Panc1 (cell line): ENCODE measurements at regions not wholly inside any gene's neighbourhood (a gene's known extent, or its start where the extent isn't known, plus 50 kb on each side); places are given as distances from the start of the nearest gene placed in this dataset.
"Not testable (repeated sequence)": the region's sequence is repeated elsewhere in the genome, so short reads cannot be mapped to it uniquely, and the experiment has no call there.

Experiments used
- ATAC-seq: fragments of 200-7000 bp; cut with Tn5 transposase; 2 replicates; pipeline ENCODE4 v1.9.1; 2020; ENCODE audit warnings: mild to moderate bottlenecking, moderate library complexity
- BruUV-seq: library from RNA; stranded (reverse); fragments of 400-500 nt; replicated peaks from 2 replicates; lab custom pipeline; 2021; lab: Mats Ljungman, UMichigan
- CTCF ChIA-PET: fragments of 300-600 bp; sonication (Branson Sonifier 250); formaldehyde crosslinking; loops from one replicate; lab custom pipeline; 2022; ENCODE audit warnings: antibody characterized with exemption; lab: Charles Lee
- POLR2A ChIA-PET: fragments of 300-600 bp; sonication (Branson Sonifier 250); formaldehyde crosslinking; loops from one replicate; lab custom pipeline; 2022; ENCODE audit warnings: antibody characterized with exemption; lab: Charles Lee
- DNase-seq: peaks from one replicate; pipeline ENCODE4 v3.0.0-alpha.2; 2010; ENCODE audit warnings: low read depth, low spot score
- H3K27ac ChIP-seq: 2 replicates; pipeline ENCODE4 v1.5.1; 2011; ENCODE audit warnings: mild to moderate bottlenecking, low read length, inconsistent platforms
- H3K27me3 ChIP-seq: fragments of 200-500 bp; sonication (Bioruptor generic); 2 replicates; pipeline ENCODE4 v1.6.0; 2014; ENCODE audit warnings: low read length, inconsistent platforms; ENCODE audit not compliant: control insufficient read depth, insufficient read depth
- H3K36me3 ChIP-seq: fragments of 200-500 bp; sonication (Bioruptor generic); 2 replicates; pipeline ENCODE4 v1.5.1; 2014; ENCODE audit warnings: inconsistent platforms, mild to moderate bottlenecking, low read length, moderate library complexity; ENCODE audit not compliant: control insufficient read depth, insufficient read depth
- H3K4me1 ChIP-seq: 2 replicates; pipeline ENCODE4 v1.5.1; 2011; ENCODE audit warnings: inconsistent platforms, mild to moderate bottlenecking, low read length, moderate library complexity; ENCODE audit not compliant: control insufficient read depth, insufficient read depth
- H3K4me3 ChIP-seq, 2 experiments: 2 replicates each; pipeline ENCODE4 v1.5.1; 2011 to 2012; ENCODE audit warnings: low read depth in 2 of 2, low read length in 2 of 2, mild to moderate bottlenecking in 2 of 2, inconsistent platforms in 1 of 2, moderate library complexity in 1 of 2
- H3K9me3 ChIP-seq: fragments of 200-500 bp; sonication (Bioruptor generic); 2 replicates; pipeline ENCODE4 v1.5.1; 2014; ENCODE audit warnings: low read depth, mild to moderate bottlenecking, inconsistent platforms, low read length, moderate library complexity; ENCODE audit not compliant: control insufficient read depth, insufficient read depth
- CTCF ChIP-seq: fragments of 450-650 bp; IDR thresholded peaks from 2 replicates; pipeline ENCODE4 v1.5.1; 2017; ENCODE audit warnings: mild to moderate bottlenecking
- POLR2AphosphoS5 ChIP-seq: IDR thresholded peaks from 2 replicates; pipeline ENCODE4 v1.6.1; 2012; ENCODE audit warnings: mild to moderate bottlenecking, low read depth, low read length, moderate library complexity
- REST ChIP-seq, 2 experiments: IDR thresholded peaks; 2 replicates each; pipeline ENCODE4 v1.6.1; 2011 to 2012; ENCODE audit warnings: low read depth in 2 of 2, control low read depth in 1 of 2, low read length in 1 of 2, mild to moderate bottlenecking in 1 of 2, moderate library complexity in 1 of 2; ENCODE audit not compliant: insufficient read depth in 1 of 2
- SIN3A ChIP-seq: IDR thresholded peaks from 2 replicates; pipeline ENCODE4 v1.6.1; 2012; ENCODE audit warnings: low read depth, mild to moderate bottlenecking, low read length, moderate library complexity, borderline replicate concordance; ENCODE audit not compliant: insufficient read depth
- TCF7L2 ChIP-seq: IDR thresholded peaks from 2 replicates; pipeline ENCODE4 v1.6.1; 2011; ENCODE audit warnings: mild to moderate bottlenecking, low read depth, low read length, inconsistent platforms
- in situ Hi-C: cut with HindIII; loops from 2 replicates; pipeline ENCODE4 v1.10.0; 2016; ENCODE audit warnings: low sequenced_read_pairs, low pct_unique_long_range_greater_than_20kb
- intact Hi-C: fragments of 100-400 bp; cut with micrococcal nuclease; formaldehyde crosslinking; loops from one replicate; pipeline ENCODE4 v1.10.0; 2022; ENCODE audit not compliant: unreplicated experiment

DNA sequence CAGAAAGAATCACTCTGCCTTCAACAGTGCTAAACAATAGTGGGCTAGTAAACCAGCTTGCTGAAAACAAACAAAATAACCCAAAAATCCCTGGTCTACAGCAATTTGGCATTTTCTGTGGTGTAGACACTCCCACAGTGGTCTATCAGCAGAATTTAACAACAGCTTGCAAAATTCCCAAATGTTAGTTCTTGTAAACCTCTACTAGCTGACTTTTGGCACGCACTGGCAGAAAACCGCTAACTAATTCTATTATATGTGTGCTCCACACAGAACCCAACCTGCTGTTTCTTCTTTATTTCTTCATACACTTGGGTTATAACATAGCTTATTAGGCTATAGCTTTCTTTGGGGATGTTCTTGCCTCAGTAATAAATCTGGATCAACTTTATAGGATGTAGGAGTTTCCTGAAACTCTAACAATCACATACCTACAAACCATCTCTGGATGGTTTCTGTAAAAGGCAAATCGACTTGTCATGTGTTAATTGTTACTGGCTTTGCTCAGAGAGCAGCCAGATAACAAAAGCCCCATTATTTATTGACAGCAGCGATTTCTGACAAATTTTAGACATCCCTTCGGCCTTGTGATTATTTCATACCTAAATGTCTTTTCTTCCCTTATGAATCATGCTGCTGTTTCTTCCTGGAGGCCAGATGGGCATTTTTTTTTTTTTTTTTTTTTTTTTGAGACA is 82.7 kb upstream of the NAA35 start:
- ChIA-PET POLR2A (no interaction called here), CTCF (no interaction called here)
- TF ChIP-seq TCF7L2 (no peak), SIN3A (no peak), CTCF (no peak), REST (IDR thresholded peaks at IDR 0.05; ENCODE audit: insufficient read depth in 1 of 2, low read depth in 2 of 2, low read length in 1 of 2) (no peak), POLR2AphosphoS5 (no peak)
- in situ Hi-C loops (no loop called here), intact Hi-C loops (no loop called here)
- no peaks in the 10 kb centered on the region for H3K9me3 ChIP-seq
- no TSS peak for BruUV-seq
- ATAC-seq (no peak), DNase-seq (no peak)
- H3K36me3 ChIP-seq, result no peaks in the 10 kb centered on the region
- H3K4me3 ChIP-seq, result no peak overlapping the region
- no peaks in the 10 kb centered on the region for H3K4me1 ChIP-seq
- H3K27me3 ChIP-seq, result no peaks in the 10 kb centered on the region
- no peak overlapping the region for H3K27ac ChIP-seq

- no peak overlapping the region for H3K27ac ChIP-seq
- in situ Hi-C loops, result no loop called here
- TF ChIP-seq REST (IDR thresholded peaks at IDR 0.05; ENCODE audit: insufficient read depth in 1 of 2, low read depth in 2 of 2, low read length in 1 of 2), result no peak
- no peak for TF ChIP-seq CTCF
- no peak for TF ChIP-seq SIN3A
- TF ChIP-seq POLR2AphosphoS5, result no peak
- no peak for TF ChIP-seq TCF7L2
- ATAC-seq (no peak), DNase-seq (no peak)
- intact Hi-C loops, result no loop called here
- no peaks in the 10 kb centered on the region for H3K27me3 ChIP-seq
- BruUV-seq, result no TSS peak
- ChIA-PET POLR2A (no interaction called here), CTCF (no interaction called here)
- no peaks in the 10 kb centered on the region for H3K9me3 ChIP-seq
- H3K4me1 ChIP-seq, result no peaks in the 10 kb centered on the region
- H3K4me3 ChIP-seq, result no peak overlapping the region
- H3K36me3 ChIP-seq, result no peaks in the 10 kb centered on the region
Measured at GRCh38 chr9:85859765-85860164, 81.2 kb upstream of the NAA35 start.

GRCh38 chr9:85861882-85862281 is 79.1 kb upstream of the NAA35 start:
- BruUV-seq, intact Hi-C loops: not testable (repeated sequence)

More at GRCh38 chr9:85861882-85862281, 79.1 kb upstream of the NAA35 start:
- CTCF ChIA-PET, H3K4me3 ChIP-seq, H3K4me1 ChIP-seq, ATAC-seq, POLR2A ChIA-PET, DNase-seq, H3K27ac ChIP-seq, H3K27me3 ChIP-seq, H3K36me3 ChIP-seq, H3K9me3 ChIP-seq, in situ Hi-C loops: not testable (repeated sequence)
